Heart right ventricle (tissue), 16 donors: ENCODE measurements at regions not wholly inside any gene's neighbourhood (a gene's known extent, or its start where the extent isn't known, plus 50 kb on each side); places are given as distances from the start of the nearest gene placed in this dataset.

Source experiments
- ATAC-seq, 8 donors: fragments of 200-7000 bp; cut with Tn5 transposase; one replicate each; pipeline ENCODE4 v1.9.1; 2020; ENCODE audit warnings: mild to moderate bottlenecking in 8 of 8, moderate library complexity in 8 of 8, moderate number of reproducible peaks in 1 of 8
- DNase-seq, 2 donors: peaks; one replicate each; pipeline ENCODE4 v3.0.0-alpha.2; 2020
- H3K27ac ChIP-seq, 10 donors: fragments of 200-600 bp; sonication (generic) in 2 of 10; one replicate each; pipeline versions ENCODE4 v1.5.0 to v1.8.0; 2020 to 2022; ENCODE audit warnings: mild to moderate bottlenecking in 3 of 10
- H3K27me3 ChIP-seq, 7 donors: fragments of 200-600 bp; one replicate each; pipeline ENCODE4 v1.8.0; 2021 to 2022; ENCODE audit warnings: mild to moderate bottlenecking in 2 of 7
- H3K36me3 ChIP-seq, 9 donors: fragments of 200-600 bp; sonication (generic) in 1 of 9; one replicate each; pipeline versions ENCODE4 v1.5.0 to v1.8.0; 2020 to 2022; ENCODE audit warnings: mild to moderate bottlenecking in 2 of 9
- H3K4me1 ChIP-seq, 9 donors: fragments of 200-600 bp; sonication (generic) in 1 of 9; one replicate each; pipeline versions ENCODE4 v1.5.0 to v1.8.0; 2020 to 2022; ENCODE audit warnings: mild to moderate bottlenecking in 4 of 9
- H3K4me3 ChIP-seq, 10 donors: fragments of 200-600 bp; sonication (generic) in 2 of 10; one replicate each; pipeline versions ENCODE4 v1.5.0 to v1.8.0; 2020 to 2022; ENCODE audit warnings: mild to moderate bottlenecking in 7 of 10, moderate library complexity in 2 of 10
- H3K9me3 ChIP-seq, 11 donors: fragments of 200-600 bp in 10 of 11; sonication (generic) in 2 of 11; one replicate each; pipeline versions ENCODE4 v1.5.0 to v1.8.0; 2013 to 2022; ENCODE audit warnings: mild to moderate bottlenecking in 2 of 11, control low read depth in 1 of 11, moderate library complexity in 1 of 11
- WGBS, 2 donors: extraction: QIAGEN DNeasy Blood & Tissue Kit; methylation state at CpG; one replicate each; pipeline ENCODE4 v1.1.7; 2013; ENCODE audit warnings: inconsistent platforms in 1 of 2; 5-methylcytosine and 5-hydroxymethylcytosine counted together
- intact Hi-C, 10 donors: fragments of 100-400 bp; cut with DNase I; formaldehyde crosslinking; loops; one replicate each; pipeline versions ENCODE4 v1.11.1 to v1.14.2; 2022
- TF ChIP-seq, protein P1 (sequence below), 9 donors: fragments of 200-600 bp; sonication (generic) in 2 of 9; IDR thresholded peaks; one replicate each; pipeline versions ENCODE4 v1.5.0 to v1.8.0; 2021 to 2022; ENCODE audit warnings: antibody characterized with exemption in 9 of 9, mild to moderate bottlenecking in 5 of 9, moderate library complexity in 1 of 9
- donor health status: Arrhythmogenic right ventricular cardiomyopathy.
- donor health status: ischemic (EF 13 %, LVEDD 7.1; RV severe dilation, severe dysfunction).
- donor health status: healthy with polysubstance abuse.
- donor health status: DM: no; HTN: yes; CAD: no.
- donor health status: DM: no; HTN: no; CAD: no.
- donor health status: ischemic (EF 25% LVEDD 6.9; RV normal size, moderate dysfunction).
- donor health status: ischemic (EF 25% LVEDD 5.7; RV mildly dilated, moderate dysfunction).
- donor health status: healthy.
- donor health status: DM: yes; HTN: yes; CAD: no.
- donor health status: Ischemic cardiomyopathy.
- donor health status: ischemic (EF 35%, LVEDD 5.7; RV mildly dilated, moderate dysfunction).
- donor health status: nonischemic (EF 11% LVEDD 7.7; RV severe dilation, severe dysfunction).
- donor health status: DM: yes; HTN: yes; CAD: no.
- donor health status: PGD.
- donor health status: ischemic (EF 29% LVEDD 5.4; RV normal size, mild dysfunction).
- donor health status: nonischemic (EF 23%, LVEDD 6.1; RV moderate dilation, normal function).

GRCh38 chr7:84277628-84278224 lies 83.1 kb upstream of the SEMA3A start:
- DNase-seq, result no peak
- Histone ChIP-seq H3K27me3 (no peaks in the 10 kb centered on the region), H3K9me3 (no peaks in the 10 kb centered on the region), H3K27ac (no peak overlapping the region), H3K4me1 (no peaks in the 10 kb centered on the region), H3K36me3 (no peaks in the 10 kb centered on the region), H3K4me3 (no peak overlapping the region)
- intact Hi-C loops, result loop anchor here in 1 of 10 donors (10.0 kb wide), 1 partner anchor 63 kb away; no protein-coding TSS in a partner anchor
- 62 to 66% methylated on average over 2 of the region's 2 CpGs for WGBS, 2 donors
- no peak for ATAC-seq
- TF ChIP-seq, protein P1, sequence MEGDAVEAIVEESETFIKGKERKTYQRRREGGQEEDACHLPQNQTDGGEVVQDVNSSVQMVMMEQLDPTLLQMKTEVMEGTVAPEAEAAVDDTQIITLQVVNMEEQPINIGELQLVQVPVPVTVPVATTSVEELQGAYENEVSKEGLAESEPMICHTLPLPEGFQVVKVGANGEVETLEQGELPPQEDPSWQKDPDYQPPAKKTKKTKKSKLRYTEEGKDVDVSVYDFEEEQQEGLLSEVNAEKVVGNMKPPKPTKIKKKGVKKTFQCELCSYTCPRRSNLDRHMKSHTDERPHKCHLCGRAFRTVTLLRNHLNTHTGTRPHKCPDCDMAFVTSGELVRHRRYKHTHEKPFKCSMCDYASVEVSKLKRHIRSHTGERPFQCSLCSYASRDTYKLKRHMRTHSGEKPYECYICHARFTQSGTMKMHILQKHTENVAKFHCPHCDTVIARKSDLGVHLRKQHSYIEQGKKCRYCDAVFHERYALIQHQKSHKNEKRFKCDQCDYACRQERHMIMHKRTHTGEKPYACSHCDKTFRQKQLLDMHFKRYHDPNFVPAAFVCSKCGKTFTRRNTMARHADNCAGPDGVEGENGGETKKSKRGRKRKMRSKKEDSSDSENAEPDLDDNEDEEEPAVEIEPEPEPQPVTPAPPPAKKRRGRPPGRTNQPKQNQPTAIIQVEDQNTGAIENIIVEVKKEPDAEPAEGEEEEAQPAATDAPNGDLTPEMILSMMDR (IDR thresholded peaks at IDR 0.05), result no peak

GRCh38 chr7:84274029-84274638 lies 79.5 kb upstream of the SEMA3A start:
- Histone ChIP-seq H3K4me1 (no peaks in the 10 kb centered on the region), H3K4me3 (no peak overlapping the region), H3K9me3 (no peaks in the 10 kb centered on the region), H3K36me3 (no peaks in the 10 kb centered on the region), H3K27me3 (no peaks in the 10 kb centered on the region), H3K27ac (no peak overlapping the region)
- WGBS, 2 donors, result 40 to 43% methylated on average over 3 of the region's 3 CpGs
- intact Hi-C loops, result loop anchor here in 2 of 10 donors (2.0 to 10.0 kb wide), 2 partner anchors 19 to 59 kb away; no protein-coding TSS in a partner anchor
- TF ChIP-seq, protein P1 (IDR thresholded peaks at IDR 0.05), result no peak
- DNase-seq, result no peak
- no peak for ATAC-seq

DNA sequence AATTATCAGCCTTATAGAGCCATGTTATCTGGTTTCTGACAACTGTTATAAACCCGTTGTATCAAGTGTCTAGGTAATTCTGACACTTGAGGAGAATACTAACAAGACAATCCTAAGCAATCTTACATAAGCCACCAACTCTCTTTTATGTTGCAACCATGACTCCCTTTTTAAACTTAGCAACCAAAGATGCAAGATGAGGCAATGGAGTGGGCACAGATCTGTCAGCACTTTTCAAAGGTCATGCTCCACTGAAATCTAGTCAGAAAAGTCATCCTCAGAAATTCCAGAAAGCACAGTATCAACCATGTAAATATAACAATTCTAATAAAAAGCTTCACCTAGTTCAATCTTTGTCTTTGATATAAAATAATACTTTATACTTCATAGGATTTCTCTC lies 77.0 kb upstream of the SEMA3A start:
- 67 to 71% methylated on average over 1 of the region's 1 CpG for WGBS, 2 donors
- Histone ChIP-seq H3K4me1 (no peaks in the 10 kb centered on the region), H3K9me3 (no peaks in the 10 kb centered on the region), H3K27me3 (no peaks in the 10 kb centered on the region), H3K4me3 (no peak overlapping the region), H3K27ac (no peak overlapping the region), H3K36me3 (no peaks in the 10 kb centered on the region)
- ATAC-seq, result no peak
- TF ChIP-seq, protein P1 (IDR thresholded peaks at IDR 0.05), result no peak
- no peak for DNase-seq
- intact Hi-C loops, result loop anchor here in 1 of 10 donors (10.0 kb wide), 1 partner anchor 57 kb away; no protein-coding TSS in a partner anchor

GRCh38 chr7:84264396-84264795 lies 69.8 kb upstream of the SEMA3A start:
- intact Hi-C loops, result no loop called here
- DNase-seq (no peak), ATAC-seq (no peak)
- WGBS, 2 donors, result 80 to 91% methylated on average over 2 of the region's 2 CpGs
- Histone ChIP-seq H3K36me3 (no peaks in the 10 kb centered on the region), H3K4me3 (no peak overlapping the region), H3K27ac (no peak overlapping the region), H3K4me1 (no peaks in the 10 kb centered on the region), H3K27me3 (no peaks in the 10 kb centered on the region), H3K9me3 (no peaks in the 10 kb centered on the region)
- TF ChIP-seq, protein P1 (IDR thresholded peaks at IDR 0.05), result no peak
